WTC11 (cell line): ENCODE measurements at regions not wholly inside any gene's neighbourhood (a gene's known extent, or its start where the extent isn't known, plus 50 kb on each side); places are given as distances from the start of the nearest gene placed in this dataset.
A peak's percentile ranks its signal among the peaks of the same experiment; 100 is the strongest.

Source experiments
- ATAC-seq: fragments of 200-7000 bp; cut with Tn5 transposase; 2 replicates; pipeline ENCODE4 v1.10.0; 2021; ENCODE audit warnings: mild to moderate bottlenecking, moderate library complexity
- CTCF ChIA-PET: fragments of 300-600 bp; sonication (Branson Sonifier 250); formaldehyde crosslinking; loops from one replicate; lab custom pipeline; 2021; ENCODE audit warnings: antibody characterized with exemption; lab: Charles Lee
- POLR2A ChIA-PET: fragments of 350-600 bp; sonication (Branson Sonifier 250); formaldehyde crosslinking; loops from one replicate; lab custom pipeline; 2021; ENCODE audit warnings: antibody characterized with exemption; lab: Charles Lee
- DNase-seq: peaks from one replicate; pipeline ENCODE4 v3.0.0; 2021; ENCODE audit warnings: low spot score
- H3K27ac Mint-ChIP-seq: 2 replicates; pipeline ENCODE4 v1.8.0; 2021; ENCODE audit warnings: mixed read lengths
- H3K27me3 Mint-ChIP-seq: 2 replicates; pipeline ENCODE4 v1.8.0; 2021; ENCODE audit warnings: low read depth, mild to moderate bottlenecking, moderate library complexity, mixed read lengths
- H3K36me3 Mint-ChIP-seq: 2 replicates; pipeline ENCODE4 v1.8.0; 2021; ENCODE audit warnings: mixed read lengths
- H3K4me1 Mint-ChIP-seq: 2 replicates; pipeline ENCODE4 v1.8.0; 2022; ENCODE audit warnings: mixed read lengths
- H3K4me3 Mint-ChIP-seq: 2 replicates; pipeline ENCODE4 v1.8.0; 2021; ENCODE audit warnings: mild to moderate bottlenecking, moderate library complexity, mixed read lengths
- H3K9me3 Mint-ChIP-seq: 2 replicates; pipeline ENCODE4 v1.8.0; 2021; ENCODE audit warnings: mixed read lengths
- AR ChIP-seq: fragments of 250-450 bp; sonication (Bioruptor Pico); IDR thresholded peaks from 2 replicates; pipeline ENCODE4 v1.9.0; 2021; ENCODE audit warnings: mild to moderate bottlenecking
- FOXP4 ChIP-seq: sonication (generic); formaldehyde crosslinking; IDR thresholded peaks from 2 replicates; pipeline ENCODE4 v1.8.0; 2022; ENCODE audit warnings: mild to moderate bottlenecking, missing genetic modification reagents
- GRHL2 ChIP-seq: fragments of 250-450 bp; sonication (Bioruptor Pico); IDR thresholded peaks from 2 replicates; pipeline ENCODE4 v1.8.0; 2022; ENCODE audit warnings: mild to moderate bottlenecking, moderate library complexity; ENCODE audit not compliant: insufficient replicate concordance, severe bottlenecking
- IRF2 ChIP-seq: sonication (generic); formaldehyde crosslinking; IDR thresholded peaks from 2 replicates; pipeline ENCODE4 v1.8.0; 2022; ENCODE audit warnings: low read depth, missing genetic modification reagents, borderline replicate concordance
- MXD4 ChIP-seq: fragments of 250-450 bp; sonication (Bioruptor Pico); IDR thresholded peaks from 2 replicates; pipeline ENCODE4 v1.8.0; 2021; ENCODE audit warnings: mild to moderate bottlenecking, moderate library complexity, borderline replicate concordance
- NR1H2 ChIP-seq: sonication (generic); formaldehyde crosslinking; IDR thresholded peaks from 2 replicates; pipeline ENCODE4 v1.9.0; 2021; ENCODE audit warnings: mild to moderate bottlenecking, moderate library complexity, missing genetic modification reagents
- NR3C1 ChIP-seq: sonication (generic); formaldehyde crosslinking; conservative IDR thresholded peaks from 2 replicates; pipeline ENCODE4 v1.8.1; 2023; ENCODE audit warnings: low read depth, mild to moderate bottlenecking, missing genetic modification reagents
- OVOL2 ChIP-seq: fragments of 250-450 bp; sonication (Bioruptor Pico); IDR thresholded peaks from 2 replicates; pipeline ENCODE4 v1.9.0; 2021; ENCODE audit warnings: mild to moderate bottlenecking, borderline replicate concordance
- SP1 ChIP-seq: sonication (generic); formaldehyde crosslinking; conservative IDR thresholded peaks from 2 replicates; pipeline ENCODE4 v1.8.1; 2022; ENCODE audit warnings: missing genetic modification reagents
- STAT6 ChIP-seq: sonication (generic); formaldehyde crosslinking; conservative IDR thresholded peaks from 2 replicates; pipeline ENCODE4 v1.8.1; 2023; ENCODE audit warnings: mild to moderate bottlenecking, low read depth, missing genetic modification reagents, moderate library complexity
- ZNF121 ChIP-seq: sonication (generic); formaldehyde crosslinking; IDR thresholded peaks from 2 replicates; pipeline ENCODE4 v1.8.0; 2023; ENCODE audit warnings: missing genetic modification reagents
- ZNF281 ChIP-seq: sonication (generic); formaldehyde crosslinking; IDR thresholded peaks from 2 replicates; pipeline ENCODE4 v1.8.0; 2023; ENCODE audit warnings: mild to moderate bottlenecking, missing genetic modification reagents
- ZNF317 ChIP-seq: sonication (generic); formaldehyde crosslinking; IDR thresholded peaks from 2 replicates; pipeline ENCODE4 v1.8.1; 2023; ENCODE audit warnings: low read depth, mild to moderate bottlenecking, moderate library complexity, missing genetic modification reagents, borderline replicate concordance
- ZNF512 ChIP-seq: sonication (generic); formaldehyde crosslinking; IDR thresholded peaks from 2 replicates; pipeline ENCODE4 v1.8.1; 2022; ENCODE audit warnings: missing genetic modification reagents, borderline replicate concordance

GRCh38 chr4:162650166-162650565, 486.4 kb upstream of the FSTL5 start:
- Mint-ChIP-seq H3K36me3 (no peaks in the 10 kb centered on the region), H3K27ac (no peak overlapping the region), H3K4me1 (no peaks in the 10 kb centered on the region), H3K9me3 (no peaks in the 10 kb centered on the region), H3K27me3 (no peaks in the 10 kb centered on the region), H3K4me3 (no peak overlapping the region)
- TF ChIP-seq MXD4 (CRISPR knock-in tag) (no peak), ZNF317 (CRISPR knock-in tag) (no peak), ZNF281 (no peak), AR (no peak), STAT6 (CRISPR knock-in tag) (no peak), ZNF121 (CRISPR knock-in tag) (no peak), SP1 (no peak)
- ATAC-seq, result no peak
- CTCF ChIA-PET, result no interaction called here
- DNase-seq, result no peak
- POLR2A ChIA-PET, result no interaction called here

- DNase-seq (no peak), ATAC-seq (peak; percentile 71)
- TF ChIP-seq AR (no peak), IRF2 (CRISPR knock-in tag) (no peak), MXD4 (CRISPR knock-in tag) (no peak), OVOL2 (CRISPR knock-in tag) (no peak), NR1H2 (no peak), FOXP4 (CRISPR knock-in tag) (no peak), NR3C1 (CRISPR knock-in tag) (no peak), GRHL2 (no peak), SP1 (no peak), ZNF512 (CRISPR knock-in tag) (no peak)
These were observed 481.6 kb upstream of the FSTL5 start for GRCh38 chr4:162645381-162645780.

More at GRCh38 chr4:162645381-162645780, 481.6 kb upstream of the FSTL5 start:
- Mint-ChIP-seq H3K27me3 (no peaks in the 10 kb centered on the region), H3K27ac (no peak overlapping the region), H3K4me1 (no peaks in the 10 kb centered on the region), H3K4me3 (no peak overlapping the region), H3K36me3 (no peaks in the 10 kb centered on the region), H3K9me3 (no peaks in the 10 kb centered on the region)
- ChIA-PET CTCF (interaction anchor here (0.6 to 2.1 kb wide), 14 partner anchors 11 to 392 kb away, joined by 3 to 26 read pairs (median 3); no protein-coding TSS in a partner anchor), POLR2A (no interaction called here)
